DND-41 (cell line): ENCODE measurements at regions not wholly inside any gene's neighbourhood (a gene's known extent, or its start where the extent isn't known, plus 50 kb on each side); places are given as distances from the start of the nearest gene placed in this dataset.

Experiments
- EZH2 ChIP-seq: IDR thresholded peaks from 3 replicates; pipeline ENCODE4 v1.6.1; 2012; ENCODE audit warnings: borderline replicate concordance, low read depth, mild to moderate bottlenecking, moderate library complexity, low read length, inconsistent platforms; ENCODE audit not compliant: severe bottlenecking
- TF ChIP-seq, protein P1 (sequence below): IDR thresholded peaks from 2 replicates; pipeline ENCODE4 v1.5.1; 2012; ENCODE audit warnings: borderline replicate concordance, low read length, moderate library complexity, mild to moderate bottlenecking; ENCODE audit not compliant: poor library complexity, severe bottlenecking; ENCODE audit errors: extremely low read depth

DNA sequence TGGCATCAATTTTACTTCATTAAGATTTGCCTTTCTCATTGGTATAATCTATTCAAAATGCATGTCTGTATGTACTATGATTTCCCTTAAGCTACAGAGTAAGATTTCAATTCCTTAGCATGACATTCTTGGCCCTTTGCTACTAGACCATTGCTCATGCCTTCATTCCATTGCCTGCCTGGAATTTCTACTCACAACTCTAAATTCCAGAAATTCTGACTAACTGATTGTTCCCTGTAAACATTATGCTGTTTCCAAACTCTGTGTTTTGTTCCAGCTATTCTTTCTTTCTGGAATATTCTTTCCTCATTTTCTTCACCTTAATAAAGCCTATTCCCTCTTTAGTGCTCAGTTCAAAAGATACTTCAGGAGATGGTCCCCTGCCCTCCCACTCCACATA, 568.8 kb upstream of the SEMA6A start:
- TF ChIP-seq, protein P1, sequence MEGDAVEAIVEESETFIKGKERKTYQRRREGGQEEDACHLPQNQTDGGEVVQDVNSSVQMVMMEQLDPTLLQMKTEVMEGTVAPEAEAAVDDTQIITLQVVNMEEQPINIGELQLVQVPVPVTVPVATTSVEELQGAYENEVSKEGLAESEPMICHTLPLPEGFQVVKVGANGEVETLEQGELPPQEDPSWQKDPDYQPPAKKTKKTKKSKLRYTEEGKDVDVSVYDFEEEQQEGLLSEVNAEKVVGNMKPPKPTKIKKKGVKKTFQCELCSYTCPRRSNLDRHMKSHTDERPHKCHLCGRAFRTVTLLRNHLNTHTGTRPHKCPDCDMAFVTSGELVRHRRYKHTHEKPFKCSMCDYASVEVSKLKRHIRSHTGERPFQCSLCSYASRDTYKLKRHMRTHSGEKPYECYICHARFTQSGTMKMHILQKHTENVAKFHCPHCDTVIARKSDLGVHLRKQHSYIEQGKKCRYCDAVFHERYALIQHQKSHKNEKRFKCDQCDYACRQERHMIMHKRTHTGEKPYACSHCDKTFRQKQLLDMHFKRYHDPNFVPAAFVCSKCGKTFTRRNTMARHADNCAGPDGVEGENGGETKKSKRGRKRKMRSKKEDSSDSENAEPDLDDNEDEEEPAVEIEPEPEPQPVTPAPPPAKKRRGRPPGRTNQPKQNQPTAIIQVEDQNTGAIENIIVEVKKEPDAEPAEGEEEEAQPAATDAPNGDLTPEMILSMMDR: no peak
- no peak for TF ChIP-seq EZH2
